Gastrocnemius medialis (tissue), 4 donors: ENCODE measurements at regions not wholly inside any gene's neighbourhood (a gene's known extent, or its start where the extent isn't known, plus 50 kb on each side); places are given as distances from the start of the nearest gene placed in this dataset.

Experiments used
- ATAC-seq, 2 donors: fragments of 150-250 bp; one replicate each; pipeline ENCODE4 v1.9.1; 2016
- DNase-seq, 2 donors: peaks; one replicate each; pipeline ENCODE4 v3.0.0-alpha.2; 2019
- H3K27ac ChIP-seq, 4 donors: fragments of 200-600 bp; sonication (generic); 1 replicate in 1 of 4; 2 replicates in 3 of 4; pipeline ENCODE4 v1.5.1; 2016 to 2018; ENCODE audit warnings: mild to moderate bottlenecking in 2 of 4, moderate library complexity in 1 of 4
- H3K27me3 ChIP-seq, 3 donors: fragments of 200-600 bp; sonication (generic) in 2 of 3; 1 replicate in 1 of 3; 2 replicates in 2 of 3; pipeline versions ENCODE4 v1.5.1 to v1.6.0; 2016 to 2019; ENCODE audit warnings: mild to moderate bottlenecking in 1 of 3, moderate library complexity in 1 of 3
- H3K36me3 ChIP-seq, 2 donors: fragments of 200-600 bp; sonication (generic) in 1 of 2; one replicate each; pipeline ENCODE4 v1.5.1; 2017 to 2018
- H3K4me1 ChIP-seq, 2 donors: fragments of 200-600 bp; sonication (generic) in 1 of 2; one replicate each; pipeline ENCODE4 v1.5.1; 2016 to 2017; ENCODE audit warnings: mild to moderate bottlenecking in 2 of 2
- H3K4me3 ChIP-seq, 4 donors: fragments of 200-600 bp; sonication (generic) in 3 of 4; 1 replicate in 1 of 4; 2 replicates in 3 of 4; pipeline ENCODE4 v1.5.1; 2016 to 2019; ENCODE audit warnings: mild to moderate bottlenecking in 2 of 4
- H3K9me3 ChIP-seq, 3 donors: fragments of 200-600 bp; sonication (generic) in 2 of 3; 1 replicate in 1 of 3; 2 replicates in 2 of 3; pipeline ENCODE4 v1.5.1; 2016 to 2019
- POLR2A ChIP-seq, 2 donors: fragments of 450-650 bp; IDR thresholded peaks; one replicate each; pipeline ENCODE4 v1.6.1; 2017; ENCODE audit warnings: antibody characterized with exemption in 2 of 2, mild to moderate bottlenecking in 2 of 2, moderate library complexity in 2 of 2
- in situ Hi-C, 4 donors: fragments of 200-750 bp; cut with MboI; loops; one replicate each; pipeline versions ENCODE4 v1.15.0 to v1.8.0; 2017; ENCODE audit warnings: low sequenced_read_pairs in 4 of 4
- intact Hi-C: fragments of 100-400 bp; cut with DNase I; formaldehyde crosslinking; loops from one replicate; pipeline ENCODE4 v1.15.1; 2023; ENCODE audit warnings: low total_unique reads
- TF ChIP-seq, protein P1 (sequence below), 5 experiments: fragments of 450-650 bp in 3 of 5; fragments of 200-600 bp in 2 of 5; sonication (generic) in 2 of 5; IDR thresholded peaks in 4 of 5; conservative IDR thresholded peaks in 1 of 5; 1 replicate in 4 of 5; 2 replicates in 1 of 5; pipeline ENCODE4 v1.5.1; 2016 to 2019; ENCODE audit warnings: antibody characterized with exemption in 5 of 5, mild to moderate bottlenecking in 3 of 5, moderate library complexity in 3 of 5

DNA sequence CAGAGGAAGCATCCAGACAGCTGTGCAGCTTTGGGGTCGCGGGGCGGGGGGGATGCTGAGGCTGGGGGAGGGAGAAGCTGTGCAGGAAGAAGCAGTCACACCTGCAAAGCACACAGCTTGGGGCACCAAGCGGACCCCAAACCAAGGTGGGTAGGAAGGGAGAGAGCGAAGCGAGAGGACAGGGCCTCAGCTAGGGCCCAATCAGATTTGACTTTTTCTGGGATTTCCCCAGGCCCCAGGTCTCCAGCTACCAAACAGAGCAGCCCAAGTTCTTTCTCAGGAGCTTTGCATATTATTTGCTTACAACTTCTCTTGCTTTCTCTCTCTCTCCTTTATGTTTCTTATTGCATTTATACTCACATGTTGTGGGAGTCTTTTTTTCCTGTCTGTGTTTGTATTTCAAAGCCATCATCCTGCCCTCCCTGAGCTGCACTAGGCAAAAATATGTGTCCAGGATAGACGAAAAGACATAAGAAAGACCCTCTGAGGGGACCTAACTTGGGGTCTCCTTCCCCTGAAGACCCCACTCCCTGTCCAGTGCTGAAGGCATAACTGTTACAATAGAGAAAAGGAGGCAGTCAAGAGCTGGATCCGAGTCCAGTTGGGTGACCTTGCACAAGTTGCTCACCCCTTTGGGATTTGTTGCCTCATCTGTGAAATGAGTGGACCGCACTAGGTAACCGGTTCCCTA is 50.6 kb upstream of the SMNDC1 start:
- DNase-seq (no peak), ATAC-seq (no peak)
- Histone ChIP-seq H3K27ac (no peak overlapping the region), H3K9me3 (no peaks in the 10 kb centered on the region), H3K36me3 (no peaks in the 10 kb centered on the region), H3K4me1 (no peaks in the 10 kb centered on the region), H3K4me3 (no peak overlapping the region), H3K27me3 (peaks cover 0 to 6% (median 0%) of the 10 kb centered on the region in 3 donors)
- in situ Hi-C loops, result no loop called here
- no peak for TF ChIP-seq POLR2A (IDR thresholded peaks at IDR 0.05)
- TF ChIP-seq, protein P1, sequence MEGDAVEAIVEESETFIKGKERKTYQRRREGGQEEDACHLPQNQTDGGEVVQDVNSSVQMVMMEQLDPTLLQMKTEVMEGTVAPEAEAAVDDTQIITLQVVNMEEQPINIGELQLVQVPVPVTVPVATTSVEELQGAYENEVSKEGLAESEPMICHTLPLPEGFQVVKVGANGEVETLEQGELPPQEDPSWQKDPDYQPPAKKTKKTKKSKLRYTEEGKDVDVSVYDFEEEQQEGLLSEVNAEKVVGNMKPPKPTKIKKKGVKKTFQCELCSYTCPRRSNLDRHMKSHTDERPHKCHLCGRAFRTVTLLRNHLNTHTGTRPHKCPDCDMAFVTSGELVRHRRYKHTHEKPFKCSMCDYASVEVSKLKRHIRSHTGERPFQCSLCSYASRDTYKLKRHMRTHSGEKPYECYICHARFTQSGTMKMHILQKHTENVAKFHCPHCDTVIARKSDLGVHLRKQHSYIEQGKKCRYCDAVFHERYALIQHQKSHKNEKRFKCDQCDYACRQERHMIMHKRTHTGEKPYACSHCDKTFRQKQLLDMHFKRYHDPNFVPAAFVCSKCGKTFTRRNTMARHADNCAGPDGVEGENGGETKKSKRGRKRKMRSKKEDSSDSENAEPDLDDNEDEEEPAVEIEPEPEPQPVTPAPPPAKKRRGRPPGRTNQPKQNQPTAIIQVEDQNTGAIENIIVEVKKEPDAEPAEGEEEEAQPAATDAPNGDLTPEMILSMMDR (IDR thresholded peaks at IDR 0.05 in 4 of 5, conservative IDR thresholded peaks at IDR 0.05 in 1 of 5), result no peak
- intact Hi-C loops, result loop anchor here (10.0 kb wide), 1 partner anchor 100 kb away; no protein-coding TSS in a partner anchor

DNA sequence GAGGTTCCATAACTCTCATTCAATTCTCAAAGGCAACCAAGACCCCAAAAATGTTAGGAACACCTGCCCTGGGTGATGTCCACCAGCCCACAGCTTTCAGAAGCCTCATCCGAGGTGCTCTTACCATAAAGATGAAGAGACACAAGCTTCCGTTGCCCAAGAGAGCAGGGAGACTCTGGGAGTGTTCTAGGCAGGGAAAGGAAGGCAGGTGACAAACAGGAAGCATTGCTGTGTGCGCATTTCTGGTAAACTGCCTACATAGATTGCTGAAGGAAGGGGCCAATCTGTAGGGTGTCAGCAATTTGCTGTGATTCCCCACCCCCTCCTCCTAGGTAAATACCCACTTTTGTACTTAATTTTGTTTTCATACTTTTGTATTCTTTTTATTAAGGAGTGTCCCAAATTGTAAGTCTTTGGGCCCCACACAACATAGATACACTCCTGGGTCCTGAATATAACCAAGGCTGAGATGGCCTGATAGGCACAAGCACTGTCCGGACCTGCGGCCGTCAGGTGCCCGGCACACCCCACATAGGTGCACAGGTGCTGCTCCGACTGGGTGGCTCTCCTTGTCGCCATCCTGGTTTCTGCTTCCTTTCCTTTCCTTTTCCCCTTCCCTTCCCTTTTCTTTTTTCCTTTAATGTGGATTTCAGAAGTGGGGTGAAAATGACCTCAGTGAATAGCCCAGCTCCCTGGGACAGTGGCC is 51.4 kb upstream of the SMNDC1 start:
- TF ChIP-seq, protein P1 (IDR thresholded peaks at IDR 0.05 in 4 of 5, conservative IDR thresholded peaks at IDR 0.05 in 1 of 5), result no peak
- DNase-seq, result no peak
- Histone ChIP-seq H3K36me3 (no peaks in the 10 kb centered on the region), H3K4me3 (no peak overlapping the region), H3K27me3 (peaks cover 0 to 6% (median 3%) of the 10 kb centered on the region in 3 donors), H3K9me3 (no peaks in the 10 kb centered on the region), H3K4me1 (no peaks in the 10 kb centered on the region), H3K27ac (no peak overlapping the region)
- in situ Hi-C loops, result no loop called here
- no peak for ATAC-seq
- intact Hi-C loops, result loop anchor here (10.0 kb wide), 1 partner anchor 99 kb away; no protein-coding TSS in a partner anchor

DNA sequence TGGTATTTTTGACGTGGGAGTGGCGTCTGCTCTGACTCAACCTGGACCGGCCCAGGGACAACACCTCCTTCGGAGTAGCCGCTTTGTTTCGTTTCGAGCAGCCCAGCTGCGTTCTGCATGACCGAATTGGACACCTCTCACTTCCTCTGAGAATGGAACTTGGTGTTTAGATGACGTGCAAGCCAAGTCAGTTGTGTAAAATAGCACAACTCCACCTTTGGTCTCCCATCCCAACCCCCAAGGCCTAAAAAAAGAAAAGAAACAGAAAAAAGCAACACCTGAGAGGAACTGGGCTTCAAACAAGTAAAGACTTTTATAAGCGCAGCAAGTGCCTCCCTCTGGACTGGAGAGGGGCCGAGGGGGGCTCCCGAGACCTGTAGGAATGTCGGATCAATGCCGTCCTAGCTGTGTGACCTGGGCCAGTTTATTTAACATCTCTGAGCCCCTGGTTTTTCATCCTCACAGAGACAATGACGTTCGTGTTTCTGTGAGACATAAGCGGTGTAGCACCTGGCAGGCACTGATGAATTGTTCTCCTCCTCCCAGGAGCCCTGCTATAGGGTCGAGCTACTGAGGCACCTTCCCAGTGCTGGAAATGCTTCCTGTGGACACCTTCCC is 52.0 kb upstream of the SMNDC1 start:
- in situ Hi-C loops (no loop called here), intact Hi-C loops (loop anchor here (10.0 kb wide), 1 partner anchor 98 kb away; no protein-coding TSS in a partner anchor)
- Histone ChIP-seq H3K27ac (no peak overlapping the region), H3K9me3 (no peaks in the 10 kb centered on the region), H3K4me3 (no peak overlapping the region), H3K36me3 (no peaks in the 10 kb centered on the region), H3K4me1 (no peaks in the 10 kb centered on the region), H3K27me3 (peaks cover 0 to 3% (median 0%) of the 10 kb centered on the region in 3 donors)
- DNase-seq (peak in 1 of 2 donors; percentile 22), ATAC-seq (peak in 1 of 2 donors; percentile 50)
- TF ChIP-seq, protein P1 (IDR thresholded peaks at IDR 0.05 in 4 of 5, conservative IDR thresholded peaks at IDR 0.05 in 1 of 5), result no peak
- no peak for TF ChIP-seq POLR2A (IDR thresholded peaks at IDR 0.05)

DNA sequence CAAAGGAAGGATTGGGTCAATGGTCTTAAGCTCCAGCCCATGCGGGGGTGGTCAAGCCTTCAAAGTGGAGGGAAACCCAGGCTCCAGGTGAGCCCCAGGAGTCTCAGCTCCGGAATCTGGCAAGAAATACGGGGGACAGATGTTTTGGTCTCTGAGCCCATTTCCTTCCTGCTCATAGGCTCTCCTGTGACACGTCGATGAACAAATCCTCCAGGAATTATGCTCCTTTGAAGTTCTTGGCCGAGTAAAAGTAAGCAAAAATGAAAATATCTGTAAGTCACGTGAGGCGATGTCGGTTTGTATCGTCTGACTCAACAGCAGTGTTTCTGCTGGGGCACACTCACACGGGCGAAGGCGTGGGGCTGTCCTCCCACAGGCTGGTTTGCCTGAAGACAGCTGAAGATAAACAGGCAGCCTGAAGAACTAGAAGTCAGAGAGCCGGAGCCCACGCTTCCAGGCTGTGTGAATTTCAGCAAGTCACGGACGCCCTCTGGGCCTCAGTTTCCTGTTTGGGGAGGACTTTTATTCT is 52.6 kb upstream of the SMNDC1 start:
- Histone ChIP-seq H3K27me3 (peaks cover 0 to 3% (median 0%) of the 10 kb centered on the region in 3 donors), H3K27ac (no peak overlapping the region), H3K4me3 (no peak overlapping the region), H3K4me1 (no peaks in the 10 kb centered on the region), H3K36me3 (no peaks in the 10 kb centered on the region), H3K9me3 (no peaks in the 10 kb centered on the region)
- intact Hi-C loops (loop anchor here (10.0 kb wide), 1 partner anchor 97 kb away; no protein-coding TSS in a partner anchor), in situ Hi-C loops (no loop called here)
- no peak for DNase-seq
- ATAC-seq, result no peak
- no peak for TF ChIP-seq POLR2A (IDR thresholded peaks at IDR 0.05)
- TF ChIP-seq, protein P1 (IDR thresholded peaks at IDR 0.05 in 4 of 5, conservative IDR thresholded peaks at IDR 0.05 in 1 of 5), result no peak
